NCI-H2171 treated with DMSO at 0.1 percent for 48 hours (cell line): ENCODE measurements at regions not wholly inside any gene's neighbourhood (a gene's known extent, or its start where the extent isn't known, plus 50 kb on each side); places are given as distances from the start of the nearest gene placed in this dataset.

Experiments
- DNase-seq: peaks from one replicate; lab custom pipeline; 2025; lab: John Stamatoyannopoulos, UW

GRCh38 chr18:65548316-65548715 lies 202.5 kb upstream of the CDH7 start:
- DNase-seq: no peak

DNA sequence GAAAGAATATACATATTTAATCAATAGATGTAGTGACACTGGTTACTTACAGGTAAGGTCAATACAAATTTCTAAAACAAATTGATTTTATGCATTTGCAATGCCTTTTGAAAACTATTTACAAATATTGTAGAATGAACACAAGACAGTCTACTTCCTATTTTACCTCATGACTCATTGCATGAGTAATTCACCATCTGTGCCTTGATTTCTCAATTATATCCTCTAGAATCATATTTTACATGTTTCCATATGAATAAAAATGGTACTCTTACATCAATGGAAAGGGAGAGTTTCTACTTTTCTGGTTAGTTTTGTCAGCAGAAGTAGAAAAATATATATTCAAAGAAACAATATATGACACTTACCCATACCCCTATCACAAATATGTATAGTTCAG lies 203.8 kb upstream of the CDH7 start:
- DNase-seq: peak; percentile 46

DNA sequence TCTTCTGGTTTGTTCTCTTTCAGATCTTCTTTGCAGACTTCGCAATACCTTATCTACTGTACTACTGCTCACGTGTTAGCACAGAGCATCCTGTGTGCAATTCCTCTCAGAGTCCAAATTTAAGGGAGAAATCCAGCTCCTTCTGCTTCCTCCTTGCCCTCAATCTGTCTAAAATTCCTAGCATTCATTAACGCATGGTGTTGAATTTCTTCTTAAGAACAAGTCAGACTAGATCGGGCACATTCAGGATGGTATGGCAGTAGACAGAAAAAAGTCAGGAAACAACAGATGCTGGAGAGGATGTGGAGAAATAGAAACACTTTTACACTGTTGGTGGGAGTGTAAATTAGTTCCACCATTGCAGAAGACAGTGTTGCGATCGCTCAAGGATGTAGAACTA lies 206.1 kb upstream of the CDH7 start:
- DNase-seq: peak; percentile 83

DNA sequence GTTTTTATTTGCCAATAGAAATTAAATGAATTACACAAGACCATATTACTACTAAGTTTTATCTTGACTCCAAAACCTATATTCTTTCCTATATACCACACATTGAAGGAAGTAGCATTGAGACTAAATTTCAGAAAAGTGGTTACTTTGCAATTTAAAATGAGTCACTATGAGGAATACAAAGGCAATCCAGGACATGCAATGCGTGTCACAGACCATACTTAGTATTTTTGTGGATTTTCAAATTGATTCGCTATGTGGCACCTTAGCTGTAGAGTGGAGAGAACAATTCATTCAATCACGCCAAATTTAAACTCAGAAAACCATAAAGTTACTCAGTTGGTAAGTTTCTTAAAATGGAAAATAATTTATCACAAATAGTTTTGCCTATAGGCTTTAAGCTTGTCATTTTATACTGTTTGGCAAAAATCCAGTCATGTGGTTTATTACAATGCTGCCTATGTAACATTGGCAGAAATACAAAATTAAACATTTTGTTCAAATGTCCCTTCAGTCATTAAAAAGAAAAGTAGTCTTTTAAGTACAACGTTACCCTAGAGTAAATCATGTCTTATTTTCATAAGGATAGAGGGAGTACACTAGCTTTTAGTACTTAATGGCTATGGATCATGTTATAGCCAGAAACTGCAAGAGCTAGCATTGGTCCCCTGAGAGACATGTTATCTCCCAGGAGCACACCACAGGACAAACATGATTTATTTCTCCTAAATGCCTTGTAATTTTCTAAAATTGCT lies 222.8 kb upstream of the CDH7 start:
- peak; percentile 85 for DNase-seq

DNA sequence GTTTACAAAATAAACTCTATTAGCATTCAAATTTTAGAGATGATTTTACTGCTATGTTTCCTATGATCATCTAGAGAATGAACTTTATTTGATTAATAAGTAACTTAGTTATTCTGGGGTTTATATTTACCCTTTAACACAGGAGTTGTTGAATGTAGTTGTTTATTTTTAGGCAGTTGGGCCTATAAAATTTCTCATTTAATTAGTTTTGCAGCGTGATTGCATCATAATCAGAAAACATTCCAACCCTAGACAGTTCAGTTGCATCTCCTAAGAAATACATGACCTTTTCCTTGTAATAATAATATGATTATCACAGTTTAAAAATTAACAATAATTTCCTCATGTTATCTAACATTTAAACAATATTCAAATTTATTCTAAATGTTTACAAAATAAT lies 224.7 kb upstream of the CDH7 start:
- no peak for DNase-seq

GRCh38 chr18:65523461-65523860 lies 227.4 kb upstream of the CDH7 start:
- DNase-seq: no peak

GRCh38 chr18:65522907-65523306 lies 227.9 kb upstream of the CDH7 start:
- DNase-seq: no peak

GRCh38 chr18:65516209-65516608 lies 234.6 kb upstream of the CDH7 start:
- no peak for DNase-seq

GRCh38 chr18:65498605-65499004 lies 252.2 kb upstream of the CDH7 start:
- no peak for DNase-seq

GRCh38 chr18:65487569-65487968 lies 263.2 kb upstream of the CDH7 start:
- DNase-seq: peak; percentile 96

DNA sequence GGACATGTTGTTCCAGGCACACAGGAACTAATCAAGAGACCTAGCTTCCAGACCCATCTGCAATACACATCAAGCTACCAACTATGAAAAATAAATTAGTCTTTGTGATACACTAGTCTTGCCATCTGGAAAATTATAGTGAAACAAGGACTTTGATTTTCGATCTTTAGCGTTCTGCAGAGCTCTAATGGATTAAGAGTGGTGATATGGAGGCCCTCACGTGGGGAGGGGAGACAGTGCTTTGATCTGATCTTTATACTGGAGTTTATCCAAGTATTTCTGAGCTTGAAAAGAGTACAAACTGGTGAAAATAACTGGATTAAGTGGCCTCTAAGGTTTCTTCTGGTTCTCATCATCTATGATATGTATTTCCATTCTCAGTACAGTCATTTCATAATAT lies 273.4 kb upstream of the CDH7 start:
- peak; percentile 87 for DNase-seq

- peak; percentile 98 for DNase-seq
These were observed 281.9 kb upstream of the CDH7 start for GRCh38 chr18:65468881-65469280.

GRCh38 chr18:65464361-65464760 lies 286.5 kb upstream of the CDH7 start:
- no peak for DNase-seq

- no peak for DNase-seq
These were observed 291.1 kb upstream of the CDH7 start for GRCh38 chr18:65459741-65460140.

GRCh38 chr18:65458871-65459270 lies 291.9 kb upstream of the CDH7 start:
- DNase-seq: no peak

- DNase-seq: no peak
These were observed 311.6 kb upstream of the CDH7 start for GRCh38 chr18:65439188-65439587.

- no peak for DNase-seq
These were observed 314.4 kb upstream of the CDH7 start for GRCh38 chr18:65436430-65436829.

GRCh38 chr18:65435534-65435933 lies 315.3 kb upstream of the CDH7 start:
- DNase-seq: no peak

DNA sequence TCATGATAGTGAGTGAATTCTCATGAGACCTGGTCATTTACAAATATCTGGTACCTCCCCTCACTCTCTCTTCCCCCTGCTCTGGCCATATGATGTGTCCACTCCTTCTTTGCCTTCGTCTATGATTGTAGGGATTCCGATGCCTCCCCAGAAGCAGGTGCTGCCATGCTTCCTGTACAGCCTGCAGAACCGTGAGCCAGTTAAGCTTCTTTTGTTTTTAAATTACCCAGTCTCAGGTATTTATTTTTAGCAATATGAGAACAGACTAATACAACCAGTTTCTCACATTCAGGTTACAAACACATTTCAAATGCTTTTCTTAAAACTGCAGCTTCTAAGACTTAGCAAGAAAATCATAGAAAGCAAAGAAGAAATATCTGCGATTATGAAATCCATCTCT lies 321.2 kb upstream of the CDH7 start:
- no peak for DNase-seq

- peak; percentile 54 for DNase-seq
These were observed 325.4 kb upstream of the CDH7 start for GRCh38 chr18:65425366-65425765.

DNA sequence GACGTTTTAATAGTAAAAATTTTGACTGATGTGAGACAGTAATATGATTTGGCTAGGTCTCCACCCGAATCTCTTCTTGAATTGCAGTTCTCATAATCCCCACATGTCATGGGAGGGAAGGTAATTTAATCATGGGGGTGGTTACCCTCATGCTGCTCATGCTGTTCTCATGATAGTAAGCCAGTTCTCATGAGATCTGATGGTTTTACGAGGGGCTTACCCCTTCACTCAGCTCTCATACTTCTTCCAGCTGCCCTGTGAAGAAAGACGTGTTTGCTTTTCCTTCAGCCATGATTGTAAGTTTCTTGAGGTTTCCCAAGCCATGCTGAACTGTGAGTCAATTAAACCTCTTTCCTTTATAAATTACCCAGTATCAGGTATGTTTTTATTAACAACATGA lies 327.0 kb upstream of the CDH7 start:
- no peak for DNase-seq

DNA sequence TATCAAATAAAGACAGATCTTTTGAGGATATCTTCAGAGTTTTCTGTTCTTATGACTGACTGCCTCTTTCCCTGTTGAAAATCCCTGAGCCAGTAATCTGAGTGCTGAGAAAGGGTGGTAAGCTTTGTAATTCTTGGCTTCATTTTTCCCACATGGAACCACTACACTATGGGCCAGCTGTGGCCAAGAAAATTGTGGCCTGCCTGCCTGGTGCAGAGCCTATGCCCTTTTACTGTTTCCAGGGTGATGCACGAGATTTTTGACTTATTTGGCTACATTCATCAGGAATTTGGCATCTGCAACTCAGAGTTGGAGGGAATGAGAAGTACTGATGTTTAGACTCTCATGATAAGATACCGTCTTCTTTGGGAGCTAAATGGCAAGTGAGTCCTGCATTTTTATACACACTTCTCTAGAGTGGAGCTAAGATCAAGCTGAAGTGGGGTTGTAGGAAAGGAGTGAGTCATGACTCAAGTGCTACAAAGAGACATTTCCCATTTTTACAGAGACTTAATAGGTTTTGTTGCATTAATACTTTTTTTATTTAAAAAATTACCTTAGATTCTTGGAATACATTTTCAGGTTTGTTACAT lies 328.2 kb upstream of the CDH7 start:
- no peak for DNase-seq

DNA sequence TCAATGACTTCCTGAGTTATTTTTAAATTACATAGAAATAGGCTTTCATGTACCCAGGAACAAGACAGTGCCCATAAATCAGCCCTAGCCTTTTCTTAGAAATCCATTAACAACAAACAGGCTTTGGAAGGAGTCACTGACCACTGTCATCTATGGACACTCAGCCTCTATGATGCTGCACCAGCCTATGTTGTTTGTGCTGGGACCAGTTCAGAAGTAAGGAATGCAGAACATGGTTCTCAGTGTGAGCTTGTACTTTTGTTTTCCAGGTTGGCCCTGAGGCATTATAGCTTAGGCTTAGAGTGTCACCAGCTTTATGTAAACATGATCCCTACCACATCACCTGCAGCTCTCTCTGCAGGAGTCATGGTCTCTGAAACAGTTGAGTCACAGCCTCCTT lies 335.7 kb upstream of the CDH7 start:
- DNase-seq: peak; percentile 28

DNA sequence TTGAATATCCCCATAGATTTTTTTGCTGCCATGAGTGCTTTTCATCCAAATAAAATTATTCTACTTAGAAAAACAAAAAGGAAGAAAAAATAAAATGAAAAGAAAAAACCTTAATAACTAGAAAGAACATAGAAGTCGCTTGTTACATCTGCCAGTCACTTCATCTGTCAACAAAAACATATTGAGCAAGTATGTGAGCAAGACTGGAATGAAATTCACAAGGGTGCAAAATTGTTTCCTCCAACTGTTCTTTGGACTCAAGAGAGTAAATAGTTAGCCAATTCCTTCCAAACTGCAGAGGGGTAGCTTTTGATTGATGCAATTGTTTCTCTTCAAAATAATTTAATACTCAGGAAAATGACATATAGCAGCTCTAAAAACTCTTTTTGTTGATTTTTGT lies 336.3 kb upstream of the CDH7 start:
- peak; percentile 78 for DNase-seq
